Fibroblast of lung (primary cell): ENCODE measurements at regions not wholly inside any gene's neighbourhood (a gene's known extent, or its start where the extent isn't known, plus 50 kb on each side); places are given as distances from the start of the nearest gene placed in this dataset.

Experiments used
- DNase-seq, 2 donors: peaks; one replicate each; pipeline versions ENCODE4 v3.0.0 to v3.0.0-alpha.2; 2010; ENCODE audit warnings: low read depth in 2 of 2
- H2AFZ ChIP-seq: 2 replicates; pipeline ENCODE4 v1.5.1; 2012; ENCODE audit warnings: low read length, control low read depth, inconsistent platforms
- H3K27ac ChIP-seq: 2 replicates; pipeline ENCODE4 v1.5.1; 2011; ENCODE audit warnings: low read length, control low read depth; ENCODE audit not compliant: insufficient read depth
- H3K27me3 ChIP-seq: 2 replicates; pipeline ENCODE4 v1.5.1; 2011; ENCODE audit warnings: mild to moderate bottlenecking, low read length; ENCODE audit not compliant: control insufficient read depth, insufficient read depth
- H3K36me3 ChIP-seq: 2 replicates; pipeline ENCODE4 v1.5.1; 2011; ENCODE audit warnings: low read length; ENCODE audit not compliant: control insufficient read depth, insufficient read depth
- H3K4me1 ChIP-seq: 2 replicates; pipeline ENCODE4 v1.5.1; 2011; ENCODE audit warnings: low read length; ENCODE audit not compliant: control insufficient read depth, insufficient read depth; ENCODE audit errors: extremely low read depth
- H3K4me2 ChIP-seq: 2 replicates; pipeline ENCODE4 v1.5.1; 2011; ENCODE audit warnings: low read length, control low read depth; ENCODE audit not compliant: insufficient read depth; ENCODE audit errors: extremely low read depth
- H3K4me3 ChIP-seq, 4 experiments: fragments of 200-600 bp in 1 of 4; sonication (generic) in 1 of 4; replicated peaks in 1 of 4; 2 replicates each; pipeline ENCODE4 v1.5.1; 2011 to 2016; ENCODE audit warnings: low read length in 4 of 4, low read depth in 3 of 4, mild to moderate bottlenecking in 3 of 4, control low read depth in 2 of 4, inconsistent platforms in 1 of 4, mixed read lengths in 1 of 4; ENCODE audit not compliant: insufficient read depth in 1 of 4; ENCODE audit errors: control extremely low read depth in 1 of 4
- H3K79me2 ChIP-seq: 2 replicates; pipeline ENCODE4 v1.5.1; 2012; ENCODE audit warnings: mild to moderate bottlenecking, low read length, inconsistent platforms; ENCODE audit not compliant: control insufficient read depth, insufficient read depth
- H3K9ac ChIP-seq: 2 replicates; pipeline ENCODE4 v1.5.1; 2011; ENCODE audit warnings: mild to moderate bottlenecking, low read length, control low read depth; ENCODE audit not compliant: insufficient read depth
- H3K9me3 ChIP-seq: 2 replicates; pipeline ENCODE4 v1.5.1; 2012; ENCODE audit warnings: low read depth, low read length; ENCODE audit not compliant: control insufficient read depth, insufficient read depth
- H4K20me1 ChIP-seq: 2 replicates; pipeline ENCODE4 v1.5.1; 2011; ENCODE audit warnings: low read length; ENCODE audit not compliant: control insufficient read depth, insufficient read depth; ENCODE audit errors: extremely low read depth
- CTCF ChIP-seq, 2 donors: IDR thresholded peaks in 1 of 2; conservative IDR thresholded peaks in 1 of 2; 1 replicate in 1 of 2; 2 replicates in 1 of 2; pipeline ENCODE4 v1.5.1; 2011 to 2012; ENCODE audit warnings: low read length in 2 of 2, control low read depth in 1 of 2, inconsistent platforms in 1 of 2, low read depth in 1 of 2, mild to moderate bottlenecking in 1 of 2
- EZH2 ChIP-seq: IDR thresholded peaks from 2 replicates; pipeline ENCODE4 v1.5.1; 2012; ENCODE audit warnings: low read length, control low read depth, mild to moderate bottlenecking; ENCODE audit errors: missing control alignments

GRCh38 chr3:118626453-118626852 lies 408.2 kb downstream of the IGSF11 start:
- Histone ChIP-seq H3K4me1 (no peaks in the 10 kb centered on the region), H3K27me3 (no peaks in the 10 kb centered on the region), H3K27ac (no peak overlapping the region), H3K36me3 (no peaks in the 10 kb centered on the region), H3K4me2 (no peak overlapping the region), H3K9ac (no peak overlapping the region), H2AFZ (no peak overlapping the region), H3K9me3 (no peaks in the 10 kb centered on the region), H3K4me3 (no peak overlapping the region), H3K79me2 (no peaks in the 10 kb centered on the region), H4K20me1 (no peaks in the 10 kb centered on the region)
- TF ChIP-seq CTCF (conservative IDR thresholded peaks at IDR 0.05 in 1 of 2, IDR thresholded peaks at IDR 0.05 in 1 of 2; ENCODE audit: low read depth in 1 of 2, low read length in 2 of 2) = no peak
- no peak for TF ChIP-seq EZH2
- no peak for DNase-seq

GRCh38 chr3:118628704-118629341 lies 405.8 kb downstream of the IGSF11 start:
- Histone ChIP-seq H3K4me2 (no peak overlapping the region), H3K36me3 (no peaks in the 10 kb centered on the region)
- TF ChIP-seq CTCF (conservative IDR thresholded peaks at IDR 0.05 in 1 of 2, IDR thresholded peaks at IDR 0.05 in 1 of 2; ENCODE audit: low read depth in 1 of 2, low read length in 2 of 2) = peak; percentile 78 to 92
- TF ChIP-seq EZH2 = no peak

DNA sequence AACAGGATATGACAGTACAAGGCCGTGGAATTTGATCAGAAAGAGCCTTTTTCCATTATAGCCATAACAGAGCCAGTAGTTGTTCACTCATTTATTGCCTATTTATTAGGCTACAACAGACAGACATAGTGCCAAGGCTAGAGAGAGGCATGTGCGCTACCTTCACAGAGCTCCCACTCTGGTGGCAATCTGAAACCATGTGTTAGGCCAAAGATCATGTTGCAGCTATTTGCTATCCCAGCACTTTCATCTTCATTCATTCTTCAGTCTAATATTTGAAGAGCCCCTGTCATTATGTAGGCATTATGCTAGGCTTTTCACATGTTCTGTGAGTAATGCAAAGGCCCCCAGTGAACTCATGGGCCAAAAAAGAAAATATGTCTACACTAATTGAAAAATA lies 404.8 kb downstream of the IGSF11 start:
- no peak overlapping the region for H3K9ac ChIP-seq
- H3K4me1 ChIP-seq = no peaks in the 10 kb centered on the region
- H3K4me2 ChIP-seq = no peak overlapping the region
- H3K36me3 ChIP-seq = no peaks in the 10 kb centered on the region
- H3K79me2 ChIP-seq = no peaks in the 10 kb centered on the region
- TF ChIP-seq CTCF (conservative IDR thresholded peaks at IDR 0.05 in 1 of 2, IDR thresholded peaks at IDR 0.05 in 1 of 2; ENCODE audit: low read depth in 1 of 2, low read length in 2 of 2) (no peak), EZH2 (no peak)
- DNase-seq = no peak
- no peak overlapping the region for H3K27ac ChIP-seq
- no peak overlapping the region for H2AFZ ChIP-seq
- H3K27me3 ChIP-seq = no peaks in the 10 kb centered on the region
- H4K20me1 ChIP-seq = no peaks in the 10 kb centered on the region
- H3K4me3 ChIP-seq = no peak overlapping the region
- no peaks in the 10 kb centered on the region for H3K9me3 ChIP-seq

More at GRCh38 chr3:118628704-118629341, 405.8 kb downstream of the IGSF11 start:
- DNase-seq = peak; percentile 51 to 76
- H3K9me3 ChIP-seq = no peaks in the 10 kb centered on the region
- H2AFZ ChIP-seq = no peak overlapping the region
- no peaks in the 10 kb centered on the region for H4K20me1 ChIP-seq
- no peak overlapping the region for H3K9ac ChIP-seq
- no peak overlapping the region for H3K4me3 ChIP-seq
- H3K27me3 ChIP-seq = no peaks in the 10 kb centered on the region
- H3K4me1 ChIP-seq = no peaks in the 10 kb centered on the region
- no peaks in the 10 kb centered on the region for H3K79me2 ChIP-seq
- H3K27ac ChIP-seq = no peak overlapping the region
